HUES6 (cell line): ENCODE measurements at regions not wholly inside any gene's neighbourhood (a gene's known extent, or its start where the extent isn't known, plus 50 kb on each side); places are given as distances from the start of the nearest gene placed in this dataset.

Source experiments
- H3K27ac ChIP-seq: 2 replicates; pipeline ENCODE4 v1.7.0; 2013; ENCODE audit warnings: low read depth, mild to moderate bottlenecking, low read length, inconsistent platforms
- H3K27me3 ChIP-seq: 2 replicates; pipeline ENCODE4 v1.6.1; 2013; ENCODE audit warnings: low read length; ENCODE audit not compliant: control insufficient read depth, insufficient read depth
- H3K36me3 ChIP-seq: 2 replicates; pipeline ENCODE4 v1.6.1; 2013; ENCODE audit warnings: low read length; ENCODE audit not compliant: control insufficient read depth, insufficient read depth
- H3K4me1 ChIP-seq: 2 replicates; pipeline ENCODE4 v1.6.1; 2013; ENCODE audit warnings: low read length; ENCODE audit not compliant: control insufficient read depth, insufficient read depth
- H3K4me3 ChIP-seq: 2 replicates; pipeline ENCODE4 v1.5.1; 2013; ENCODE audit warnings: low read depth, low read length
- H3K9ac ChIP-seq: one replicate; pipeline ENCODE4 v1.6.1; 2013; ENCODE audit warnings: mild to moderate bottlenecking, low read length
- H3K9me3 ChIP-seq: 2 replicates; pipeline ENCODE4 v1.6.1; 2013; ENCODE audit warnings: low read depth, low read length; ENCODE audit not compliant: control insufficient read depth, insufficient read depth

DNA sequence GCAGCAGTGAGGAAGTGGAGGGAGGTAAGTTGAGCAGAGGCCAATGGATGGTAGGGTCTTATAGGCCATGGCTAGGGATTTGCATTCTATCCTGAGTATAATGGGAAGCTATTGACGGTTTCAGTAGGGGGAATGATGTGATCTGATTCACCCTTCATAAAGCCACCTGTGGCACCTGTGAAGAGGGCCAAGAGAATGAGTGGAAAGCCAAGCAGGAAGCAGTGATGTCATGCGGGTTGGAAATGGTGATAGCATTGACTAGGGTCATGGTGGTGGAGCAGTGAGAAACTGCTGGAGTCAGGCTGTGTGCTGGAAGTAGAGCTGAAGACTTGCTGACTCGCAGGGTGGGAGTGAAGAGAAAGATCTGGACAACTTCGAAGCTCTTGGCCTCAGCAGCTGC lies 111.7 kb downstream of the MARCHF4 start:
- Histone ChIP-seq H3K4me3 (no peak overlapping the region), H3K27ac (no peak overlapping the region), H3K36me3 (no peaks in the 10 kb centered on the region), H3K27me3 (peaks cover 10% of the 10 kb centered on the region; the same call in 1 of the 2 replicates), H3K4me1 (no peaks in the 10 kb centered on the region), H3K9me3 (no peaks in the 10 kb centered on the region), H3K9ac (no peak overlapping the region)

DNA sequence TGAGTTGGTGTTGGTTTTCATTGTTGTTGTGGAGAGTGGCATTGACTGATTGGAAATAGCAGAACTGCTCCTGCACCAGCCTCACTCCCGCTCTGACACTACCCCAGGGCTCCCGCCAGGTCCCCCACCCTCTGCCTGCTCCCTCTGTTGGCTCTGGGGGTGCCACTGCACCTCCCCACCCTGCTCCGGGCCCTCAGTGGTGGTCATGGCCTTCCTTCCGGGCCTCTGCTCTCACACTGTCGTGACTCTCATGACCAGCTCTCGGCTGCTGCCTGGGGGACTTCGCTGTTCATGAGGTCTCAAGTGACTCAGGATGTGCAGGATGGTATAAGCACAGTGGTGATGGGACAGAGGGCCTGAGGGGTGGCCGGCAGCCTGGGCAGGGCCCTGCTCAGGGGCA lies 113.2 kb downstream of the MARCHF4 start:
- H3K36me3 ChIP-seq, result no peaks in the 10 kb centered on the region
- H3K4me1 ChIP-seq, result no peaks in the 10 kb centered on the region
- H3K9ac ChIP-seq, result no peak overlapping the region
- H3K9me3 ChIP-seq, result no peaks in the 10 kb centered on the region
- H3K27ac ChIP-seq, result no peak overlapping the region
- no peak overlapping the region for H3K4me3 ChIP-seq
- H3K27me3 ChIP-seq, result peaks cover 5% of the 10 kb centered on the region; the same call in 1 of the 2 replicates

DNA sequence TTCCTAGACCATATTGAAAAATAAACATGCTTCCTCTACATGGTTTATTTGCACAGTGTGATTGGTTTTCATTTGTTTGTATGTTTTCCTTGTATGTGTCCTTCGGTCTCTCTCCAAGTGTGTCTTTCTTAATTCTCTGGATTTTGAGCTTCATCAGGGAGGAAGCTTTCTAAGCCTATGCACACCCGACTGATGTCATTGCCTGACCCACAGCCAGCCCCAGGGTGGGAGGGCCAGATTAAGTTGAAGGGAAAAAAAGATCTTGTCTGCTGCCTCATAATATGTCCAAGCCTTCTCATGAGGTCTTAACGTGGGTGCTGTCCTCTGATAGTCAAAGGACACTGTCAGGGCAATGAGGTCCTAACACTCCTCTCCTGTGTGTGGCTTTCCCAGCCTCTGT lies 115.2 kb downstream of the MARCHF4 start:
- Histone ChIP-seq H3K9ac (no peak overlapping the region), H3K9me3 (no peaks in the 10 kb centered on the region), H3K27ac (no peak overlapping the region), H3K4me1 (no peaks in the 10 kb centered on the region), H3K27me3 (no peaks in the 10 kb centered on the region; the same call in 1 of the 2 replicates), H3K4me3 (no peak overlapping the region), H3K36me3 (no peaks in the 10 kb centered on the region)
